K562 (cell line): ENCODE measurements at regions not wholly inside any gene's neighbourhood (a gene's known extent, or its start where the extent isn't known, plus 50 kb on each side); places are given as distances from the start of the nearest gene placed in this dataset.

Experiments used
- ATAC-seq: fragments of 200-7000 bp; cut with Tn5 transposase; 3 replicates; pipeline ENCODE4 v1.9.1; 2020; ENCODE audit warnings: moderate library complexity
- BruUV-seq: library from RNA; stranded (reverse); fragments of 400-500 nt; replicated peaks from 2 replicates; lab custom pipeline; 2021; lab: Mats Ljungman, UMichigan
- CTCF ChIA-PET: fragments of 300-600 bp; formaldehyde crosslinking; extraction: SDS; loops from one replicate; lab custom pipeline; 2021; ENCODE audit warnings: low intra/inter-chr PET ratio; lab: Yijun Ruan, JAX
- POLR2A ChIA-PET: fragments of 300-600, 350-650 bp; sonication (Branson Sonifier 250); formaldehyde crosslinking; extraction: SDS; loops from one replicate; lab custom pipeline; 2021; ENCODE audit warnings: antibody characterized with exemption, inconsistent platforms; lab: Yijun Ruan, JAX
- DNase-seq, 4 experiments: peaks; one replicate each; pipeline versions ENCODE4 v3.0.0 to v3.0.0-alpha.2; 2011 to 2018; ENCODE audit warnings: low spot score in 3 of 4, mixed read lengths in 3 of 4; ENCODE audit errors: extremely low read depth in 1 of 4
- FAIRE-seq: peaks from 2 replicates; lab custom pipeline; 2011; peaks lifted over from hg19 to GRCh38; lab: Jason Lieb, UNC
- H2AFZ ChIP-seq: 2 replicates; pipeline ENCODE4 v1.6.0; 2011; ENCODE audit warnings: low read depth, low read length, control low read depth, inconsistent platforms
- H3K27ac ChIP-seq: fragments of 200-600 bp; 3 replicates; pipeline ENCODE4 v1.8.0; 2011; ENCODE audit warnings: low read depth, mild to moderate bottlenecking, control low read depth, inconsistent platforms, low read length, moderate library complexity, mixed read lengths; ENCODE audit errors: extremely low read depth
- H3K27me3 ChIP-seq, 2 experiments: fragments of 300-600 bp in 1 of 2; 2 replicates in 1 of 2; 3 replicates in 1 of 2; pipeline versions ENCODE4 v1.6.0 to v1.8.0; 2011; ENCODE audit warnings: inconsistent platforms in 2 of 2, low read length in 2 of 2, mild to moderate bottlenecking in 1 of 2, mixed read lengths in 1 of 2, moderate library complexity in 1 of 2; ENCODE audit not compliant: control insufficient read depth in 2 of 2, insufficient read depth in 2 of 2
- H3K36me3 ChIP-seq: fragments of 300-600 bp; 3 replicates; pipeline ENCODE4 v1.8.0; 2011; ENCODE audit warnings: mild to moderate bottlenecking, low read length, inconsistent platforms; ENCODE audit not compliant: control insufficient read depth, insufficient read depth
- H3K4me1 ChIP-seq, 2 experiments: fragments of 200-600 bp in 1 of 2; replicated peaks in 1 of 2; 2 replicates in 1 of 2; 3 replicates in 1 of 2; pipeline versions ENCODE4 v1.5.1 to v1.8.0; 2011; ENCODE audit warnings: inconsistent platforms in 2 of 2, low read length in 2 of 2, mild to moderate bottlenecking in 1 of 2, mixed read lengths in 1 of 2, moderate library complexity in 1 of 2; ENCODE audit not compliant: control insufficient read depth in 2 of 2, insufficient read depth in 2 of 2
- H3K4me2 ChIP-seq: 2 replicates; pipeline ENCODE4 v1.6.1; 2011; ENCODE audit warnings: low read length, control low read depth, inconsistent platforms, mixed read lengths; ENCODE audit not compliant: insufficient read depth
- H3K4me3 ChIP-seq: fragments of 200-600 bp; sonication (generic), shearing (Covaris generic); 2 replicates; pipeline ENCODE4 v1.5.1; 2016; ENCODE audit warnings: control low read depth, inconsistent platforms
- H3K79me2 ChIP-seq: fragments of 200-600 bp; 3 replicates; pipeline ENCODE4 v1.8.0; 2011; ENCODE audit warnings: low read length, inconsistent platforms; ENCODE audit not compliant: control insufficient read depth, insufficient read depth
- H3K9ac ChIP-seq, 2 experiments: 2 replicates each; pipeline versions ENCODE4 v1.6.0 to v1.6.1; 2011; ENCODE audit warnings: low read depth in 2 of 2, low read length in 2 of 2, control low read depth in 1 of 2, inconsistent platforms in 1 of 2, mild to moderate bottlenecking in 1 of 2, mixed read lengths in 1 of 2; ENCODE audit not compliant: insufficient read depth in 1 of 2
- H3K9me1 ChIP-seq: one replicate; pipeline ENCODE4 v1.6.0; 2011; ENCODE audit warnings: inconsistent platforms, mild to moderate bottlenecking, low read length, moderate library complexity; ENCODE audit not compliant: control insufficient read depth, insufficient read depth
- H3K9me3 ChIP-seq: replicated peaks from 2 replicates; pipeline ENCODE4 v1.5.1; 2011; ENCODE audit warnings: low read depth, low read length, inconsistent platforms; ENCODE audit not compliant: control insufficient read depth, insufficient read depth
- H4K20me1 ChIP-seq: replicated peaks from 2 replicates; pipeline ENCODE4 v1.6.1; 2011; ENCODE audit warnings: low read length, inconsistent platforms, mixed read lengths; ENCODE audit not compliant: control insufficient read depth, insufficient read depth
- COPS2 ChIP-seq: fragments of 450-650 bp; conservative IDR thresholded peaks from 2 replicates; pipeline ENCODE4 v1.6.1; 2016; ENCODE audit warnings: mild to moderate bottlenecking, moderate library complexity
- GTF2A2 ChIP-seq: IDR thresholded peaks from 2 replicates; pipeline ENCODE4 v1.6.1; 2016; ENCODE audit warnings: mild to moderate bottlenecking, missing genetic modification characterization, missing compliant biosample characterization
- GTF2F1 ChIP-seq: IDR thresholded peaks from 2 replicates; pipeline ENCODE4 v1.6.1; 2011; ENCODE audit warnings: low read depth, low read length, improper control_type of control experiment
- KDM4B ChIP-seq, 2 experiments: fragments of 450-650 bp in 1 of 2; sonication (generic) in 1 of 2; IDR thresholded peaks; 2 replicates each; pipeline ENCODE4 v1.6.1; 2016 to 2017; ENCODE audit warnings: borderline replicate concordance in 2 of 2, antibody characterized with exemption in 1 of 2, low read depth in 1 of 2, mild to moderate bottlenecking in 1 of 2
- KLF1 ChIP-seq: fragments of 450-650 bp; IDR thresholded peaks from 2 replicates; pipeline ENCODE4 v1.6.1; 2016; ENCODE audit warnings: missing genetic modification characterization, missing compliant biosample characterization
- MTA1 ChIP-seq: fragments of 450-650 bp; IDR thresholded peaks from 2 replicates; pipeline ENCODE4 v1.6.1; 2017; ENCODE audit warnings: borderline replicate concordance
- SRSF1 ChIP-seq: fragments of 200-400 bp; formaldehyde crosslinking; IDR thresholded peaks from 2 replicates; pipeline ENCODE4 v1.6.1; 2017; ENCODE audit warnings: mild to moderate bottlenecking, low read depth, low read length, moderate library complexity
- U2AF2 ChIP-seq: fragments of 200-400 bp; formaldehyde crosslinking; optimal IDR thresholded peaks from 2 replicates; pipeline ENCODE3; 2017; ENCODE audit warnings: low read depth, mild to moderate bottlenecking, low read length
- ZNF212 ChIP-seq: fragments of 450-650 bp; formaldehyde crosslinking; IDR thresholded peaks from 2 replicates; pipeline ENCODE4 v1.4.0; 2020; ENCODE audit warnings: mild to moderate bottlenecking
- ZNF717 ChIP-seq: fragments of 250-450 bp; sonication (Bioruptor Pico); IDR thresholded peaks from 2 replicates; pipeline ENCODE4 v1.5.0; 2021
- WGBS: fragments of 100-300 bp; shearing (Covaris generic); methylation state at CpG from one replicate; pipeline ENCODE4 v1.1.6; 2016; ENCODE audit warnings: low coverage, mixed read lengths; ENCODE audit not compliant: insufficient coverage; ENCODE audit errors: missing lambda C conversion rate; 5-methylcytosine and 5-hydroxymethylcytosine counted together
- in situ Hi-C: fragments of 300-500 bp; cut with MboI; formaldehyde crosslinking; loops from 4 replicates; pipeline ENCODE4 v1.15.0; 2018; ENCODE audit warnings: inconsistent platforms, mixed read lengths
- intact Hi-C: fragments of 100-400 bp; cut with micrococcal nuclease; formaldehyde crosslinking; loops from 2 replicates; pipeline ENCODE4 v1.14.2; 2022
- TF ChIP-seq, protein P1 (sequence below): sonication (generic); formaldehyde crosslinking; IDR thresholded peaks from 2 replicates; pipeline ENCODE4 v1.8.0; 2022; ENCODE audit warnings: mild to moderate bottlenecking, missing genetic modification reagents
- TF ChIP-seq, protein P2 (sequence below): fragments of 450-650 bp; formaldehyde crosslinking; conservative IDR thresholded peaks from 2 replicates; pipeline ENCODE4 v1.4.0; 2022; ENCODE audit warnings: mild to moderate bottlenecking, missing genetic modification characterization
- TF ChIP-seq, protein P3 (sequence below): fragments of 450-650 bp; formaldehyde crosslinking; IDR thresholded peaks from 2 replicates; pipeline ENCODE4 v1.4.0; 2022; ENCODE audit warnings: missing genetic modification characterization
- TF ChIP-seq, protein P4 (sequence below): IDR thresholded peaks from 2 replicates; pipeline ENCODE4 v1.6.1; 2011; ENCODE audit not compliant: insufficient read length; ENCODE audit errors: extremely low read depth

DNA sequence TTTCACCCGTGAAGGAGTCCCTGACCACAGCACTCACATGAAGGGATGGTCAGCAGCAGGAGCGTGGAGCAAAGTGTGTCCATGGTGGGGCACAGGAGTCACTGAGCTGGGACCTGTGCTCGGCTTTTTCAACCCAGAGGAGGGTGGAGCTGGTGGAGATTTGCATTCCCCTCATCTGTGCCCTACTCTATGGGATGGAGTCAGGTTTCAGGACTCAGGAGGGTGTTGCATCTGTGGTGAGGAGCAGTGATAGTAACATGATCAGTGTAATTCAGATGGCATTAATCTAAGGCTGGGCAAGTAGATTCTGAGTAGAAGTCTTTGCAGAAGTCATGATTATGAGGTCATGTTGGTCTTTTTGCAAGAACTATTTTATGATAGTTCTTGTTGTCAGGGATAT lies 511.9 kb downstream of the TMEM121 start:
- ChIA-PET POLR2A (no interaction called here), CTCF (no interaction called here)
- Histone ChIP-seq H3K4me2 (no peak overlapping the region), H4K20me1 (no peaks in the 10 kb centered on the region), H3K27ac (no peak overlapping the region), H3K79me2 (no peaks in the 10 kb centered on the region), H3K9me1 (no peaks in the 10 kb centered on the region), H2AFZ (no peak overlapping the region), H3K9ac (no peak overlapping the region), H3K27me3 (no peaks in the 10 kb centered on the region), H3K36me3 (no peaks in the 10 kb centered on the region), H3K4me1 (no peaks in the 10 kb centered on the region), H3K4me3 (no peak overlapping the region), H3K9me3 (no peaks in the 10 kb centered on the region)
- FAIRE-seq (no peak), ATAC-seq (no peak), DNase-seq (no peak)
- no TSS peak for BruUV-seq
- intact Hi-C loops, result no loop called here
- in situ Hi-C loops, result no loop called here
- no peak for TF ChIP-seq KLF1 (tag)
- TF ChIP-seq, protein P1, sequence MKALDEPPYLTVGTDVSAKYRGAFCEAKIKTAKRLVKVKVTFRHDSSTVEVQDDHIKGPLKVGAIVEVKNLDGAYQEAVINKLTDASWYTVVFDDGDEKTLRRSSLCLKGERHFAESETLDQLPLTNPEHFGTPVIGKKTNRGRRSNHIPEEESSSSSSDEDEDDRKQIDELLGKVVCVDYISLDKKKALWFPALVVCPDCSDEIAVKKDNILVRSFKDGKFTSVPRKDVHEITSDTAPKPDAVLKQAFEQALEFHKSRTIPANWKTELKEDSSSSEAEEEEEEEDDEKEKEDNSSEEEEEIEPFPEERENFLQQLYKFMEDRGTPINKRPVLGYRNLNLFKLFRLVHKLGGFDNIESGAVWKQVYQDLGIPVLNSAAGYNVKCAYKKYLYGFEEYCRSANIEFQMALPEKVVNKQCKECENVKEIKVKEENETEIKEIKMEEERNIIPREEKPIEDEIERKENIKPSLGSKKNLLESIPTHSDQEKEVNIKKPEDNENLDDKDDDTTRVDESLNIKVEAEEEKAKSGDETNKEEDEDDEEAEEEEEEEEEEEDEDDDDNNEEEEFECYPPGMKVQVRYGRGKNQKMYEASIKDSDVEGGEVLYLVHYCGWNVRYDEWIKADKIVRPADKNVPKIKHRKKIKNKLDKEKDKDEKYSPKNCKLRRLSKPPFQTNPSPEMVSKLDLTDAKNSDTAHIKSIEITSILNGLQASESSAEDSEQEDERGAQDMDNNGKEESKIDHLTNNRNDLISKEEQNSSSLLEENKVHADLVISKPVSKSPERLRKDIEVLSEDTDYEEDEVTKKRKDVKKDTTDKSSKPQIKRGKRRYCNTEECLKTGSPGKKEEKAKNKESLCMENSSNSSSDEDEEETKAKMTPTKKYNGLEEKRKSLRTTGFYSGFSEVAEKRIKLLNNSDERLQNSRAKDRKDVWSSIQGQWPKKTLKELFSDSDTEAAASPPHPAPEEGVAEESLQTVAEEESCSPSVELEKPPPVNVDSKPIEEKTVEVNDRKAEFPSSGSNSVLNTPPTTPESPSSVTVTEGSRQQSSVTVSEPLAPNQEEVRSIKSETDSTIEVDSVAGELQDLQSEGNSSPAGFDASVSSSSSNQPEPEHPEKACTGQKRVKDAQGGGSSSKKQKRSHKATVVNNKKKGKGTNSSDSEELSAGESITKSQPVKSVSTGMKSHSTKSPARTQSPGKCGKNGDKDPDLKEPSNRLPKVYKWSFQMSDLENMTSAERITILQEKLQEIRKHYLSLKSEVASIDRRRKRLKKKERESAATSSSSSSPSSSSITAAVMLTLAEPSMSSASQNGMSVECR (CRISPR knock-in tag), result no peak
- no peak for TF ChIP-seq COPS2
- TF ChIP-seq ZNF212, result no peak
- TF ChIP-seq GTF2F1, result no peak
- TF ChIP-seq KDM4B (IDR thresholded peaks at IDR 0.05; ENCODE audit: borderline replicate concordance in 2 of 2, low read depth in 1 of 2), result no peak
- TF ChIP-seq U2AF2, result no peak
- no peak for TF ChIP-seq SRSF1
- TF ChIP-seq ZNF717 (CRISPR knock-in tag), result no peak
- TF ChIP-seq GTF2A2 (tag), result no peak
- no peak for TF ChIP-seq MTA1
- TF ChIP-seq, protein P2, sequence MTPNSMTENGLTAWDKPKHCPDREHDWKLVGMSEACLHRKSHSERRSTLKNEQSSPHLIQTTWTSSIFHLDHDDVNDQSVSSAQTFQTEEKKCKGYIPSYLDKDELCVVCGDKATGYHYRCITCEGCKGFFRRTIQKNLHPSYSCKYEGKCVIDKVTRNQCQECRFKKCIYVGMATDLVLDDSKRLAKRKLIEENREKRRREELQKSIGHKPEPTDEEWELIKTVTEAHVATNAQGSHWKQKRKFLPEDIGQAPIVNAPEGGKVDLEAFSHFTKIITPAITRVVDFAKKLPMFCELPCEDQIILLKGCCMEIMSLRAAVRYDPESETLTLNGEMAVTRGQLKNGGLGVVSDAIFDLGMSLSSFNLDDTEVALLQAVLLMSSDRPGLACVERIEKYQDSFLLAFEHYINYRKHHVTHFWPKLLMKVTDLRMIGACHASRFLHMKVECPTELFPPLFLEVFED (CRISPR knock-in tag), result no peak
- TF ChIP-seq, protein P3, sequence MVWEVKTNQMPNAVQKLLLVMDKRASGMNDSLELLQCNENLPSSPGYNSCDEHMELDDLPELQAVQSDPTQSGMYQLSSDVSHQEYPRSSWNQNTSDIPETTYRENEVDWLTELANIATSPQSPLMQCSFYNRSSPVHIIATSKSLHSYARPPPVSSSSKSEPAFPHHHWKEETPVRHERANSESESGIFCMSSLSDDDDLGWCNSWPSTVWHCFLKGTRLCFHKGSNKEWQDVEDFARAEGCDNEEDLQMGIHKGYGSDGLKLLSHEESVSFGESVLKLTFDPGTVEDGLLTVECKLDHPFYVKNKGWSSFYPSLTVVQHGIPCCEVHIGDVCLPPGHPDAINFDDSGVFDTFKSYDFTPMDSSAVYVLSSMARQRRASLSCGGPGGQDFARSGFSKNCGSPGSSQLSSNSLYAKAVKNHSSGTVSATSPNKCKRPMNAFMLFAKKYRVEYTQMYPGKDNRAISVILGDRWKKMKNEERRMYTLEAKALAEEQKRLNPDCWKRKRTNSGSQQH (CRISPR knock-in tag), result no peak
- TF ChIP-seq, protein P4, sequence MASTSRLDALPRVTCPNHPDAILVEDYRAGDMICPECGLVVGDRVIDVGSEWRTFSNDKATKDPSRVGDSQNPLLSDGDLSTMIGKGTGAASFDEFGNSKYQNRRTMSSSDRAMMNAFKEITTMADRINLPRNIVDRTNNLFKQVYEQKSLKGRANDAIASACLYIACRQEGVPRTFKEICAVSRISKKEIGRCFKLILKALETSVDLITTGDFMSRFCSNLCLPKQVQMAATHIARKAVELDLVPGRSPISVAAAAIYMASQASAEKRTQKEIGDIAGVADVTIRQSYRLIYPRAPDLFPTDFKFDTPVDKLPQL, result no peak
- 0% methylated on average over 3 of the region's 3 CpGs for WGBS
